ENCODE measurements at regions not wholly inside any gene's neighbourhood (a gene's known extent, or its start where the extent isn't known, plus 50 kb on each side); places are given as distances from the start of the nearest gene placed in this dataset.

- DNase-seq, result no peak
- no peaks in the 10 kb centered on the region for H3K9me3 ChIP-seq (ENCODE audit: control insufficient read depth in 1 of 2, insufficient read depth in 1 of 2, low read length in 2 of 2)
- Mint-ChIP-seq H3K27ac (no peak overlapping the region), H3K4me3 (no peak overlapping the region), H3K9me3 (no peaks in the 10 kb centered on the region), H3K27me3 (no peaks in the 10 kb centered on the region), H3K36me3 (ENCODE audit: low read depth) (no peaks in the 10 kb centered on the region), H3K4me1 (ENCODE audit: low read depth) (no peaks in the 10 kb centered on the region)
- no peak for ATAC-seq (ENCODE audit: poor library complexity)
- no peak overlapping the region for H3K4me3 ChIP-seq (ENCODE audit: low read length)
- H3K27ac ChIP-seq (ENCODE audit: low read depth in 1 of 2, low read length in 2 of 2), result no peak overlapping the region
- no peaks in the 10 kb centered on the region for H3K27me3 ChIP-seq (ENCODE audit: control insufficient read depth in 1 of 2, insufficient read depth in 2 of 2, low read length in 2 of 2)
- TF ChIP-seq CTCF (IDR thresholded peaks at IDR 0.05), result no peak
- no peaks in the 10 kb centered on the region for H3K4me1 ChIP-seq (ENCODE audit: insufficient read depth, low read length)
- CTCF ChIA-PET, result no interaction called here
- intact Hi-C loops (cut with DNase I, micrococcal nuclease), result no loop called here
- POLR2A ChIA-PET, result no interaction called here
- H3K36me3 ChIP-seq (ENCODE audit: insufficient read depth, low read length), result no peaks in the 10 kb centered on the region
Measured at GRCh38 chr15:87498560-87498959, 758.0 kb downstream of the NTRK3 start.

GRCh38 chr15:87496795-87497194 is 759.7 kb downstream of the NTRK3 start:
- CTCF ChIA-PET, result no interaction called here
- DNase-seq (no peak), ATAC-seq (ENCODE audit: poor library complexity) (no peak)
- H3K36me3 Mint-ChIP-seq (ENCODE audit: low read depth), result no peaks in the 10 kb centered on the region
- no peak overlapping the region for H3K4me3 Mint-ChIP-seq
- no peak for TF ChIP-seq CTCF (IDR thresholded peaks at IDR 0.05)
- intact Hi-C loops (cut with DNase I, micrococcal nuclease), result no loop called here
- Histone ChIP-seq H3K36me3 (ENCODE audit: insufficient read depth, low read length) (no peaks in the 10 kb centered on the region), H3K4me1 (ENCODE audit: insufficient read depth, low read length) (no peaks in the 10 kb centered on the region), H3K27ac (ENCODE audit: low read depth in 1 of 2, low read length in 2 of 2) (no peak overlapping the region), H3K9me3 (ENCODE audit: control insufficient read depth in 1 of 2, insufficient read depth in 1 of 2, low read length in 2 of 2) (no peaks in the 10 kb centered on the region), H3K4me3 (ENCODE audit: low read length) (no peak overlapping the region), H3K27me3 (ENCODE audit: control insufficient read depth in 1 of 2, insufficient read depth in 2 of 2, low read length in 2 of 2) (no peaks in the 10 kb centered on the region)
- H3K27ac Mint-ChIP-seq, result no peak overlapping the region
- POLR2A ChIA-PET, result no interaction called here
- H3K9me3 Mint-ChIP-seq, result no peaks in the 10 kb centered on the region
- H3K4me1 Mint-ChIP-seq (ENCODE audit: low read depth), result no peaks in the 10 kb centered on the region
- H3K27me3 Mint-ChIP-seq, result no peaks in the 10 kb centered on the region

DNA sequence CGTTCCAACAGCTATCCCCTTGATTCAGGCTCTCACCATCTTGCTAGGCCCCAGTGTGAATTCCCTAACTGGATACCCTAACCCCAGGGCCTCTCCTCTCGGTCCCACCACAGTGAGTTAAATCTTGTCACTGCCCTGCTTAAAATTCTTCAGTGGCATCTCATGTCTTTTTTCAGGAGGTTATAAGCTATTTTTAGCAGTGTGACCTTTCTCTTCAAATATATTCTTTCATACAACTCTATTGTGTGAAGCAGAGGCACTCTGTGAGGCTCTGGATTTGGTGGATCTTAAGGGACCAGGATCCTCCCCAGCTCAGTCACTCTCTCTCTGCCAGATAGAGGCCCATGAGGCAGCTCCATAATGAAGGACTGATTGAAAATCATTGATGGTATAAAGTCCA is 760.4 kb downstream of the NTRK3 start:
- no peaks in the 10 kb centered on the region for H3K9me3 Mint-ChIP-seq
- ChIA-PET POLR2A (no interaction called here), CTCF (no interaction called here)
- H3K36me3 ChIP-seq (ENCODE audit: insufficient read depth, low read length), result no peaks in the 10 kb centered on the region
- intact Hi-C loops (cut with DNase I, micrococcal nuclease), result no loop called here
- H3K27me3 ChIP-seq (ENCODE audit: control insufficient read depth in 1 of 2, insufficient read depth in 2 of 2, low read length in 2 of 2), result peaks cover 0 to 1% of the 10 kb centered on the region in 2 experiments
- no peak overlapping the region for H3K27ac ChIP-seq (ENCODE audit: low read depth in 1 of 2, low read length in 2 of 2)
- H3K4me3 ChIP-seq (ENCODE audit: low read length), result no peak overlapping the region
- DNase-seq, result no peak
- no peaks in the 10 kb centered on the region for H3K27me3 Mint-ChIP-seq
- H3K4me1 Mint-ChIP-seq (ENCODE audit: low read depth), result no peaks in the 10 kb centered on the region
- no peaks in the 10 kb centered on the region for H3K4me1 ChIP-seq (ENCODE audit: insufficient read depth, low read length)
- no peak for TF ChIP-seq CTCF (IDR thresholded peaks at IDR 0.05)
- no peaks in the 10 kb centered on the region for H3K36me3 Mint-ChIP-seq (ENCODE audit: low read depth)
- no peak for ATAC-seq (ENCODE audit: poor library complexity)
- no peaks in the 10 kb centered on the region for H3K9me3 ChIP-seq (ENCODE audit: control insufficient read depth in 1 of 2, insufficient read depth in 1 of 2, low read length in 2 of 2)
- H3K27ac Mint-ChIP-seq, result no peak overlapping the region
- no peak overlapping the region for H3K4me3 Mint-ChIP-seq

All from CD4-positive, alpha-beta T cell (primary cell).